Hematopoietic multipotent progenitor cell treated with erythropoietin and hydrocortisone succinate and interleukin-3 and kit ligand, for 17 days (in vitro differentiated cells): ENCODE measurements at regions not wholly inside any gene's neighbourhood (a gene's known extent, or its start where the extent isn't known, plus 50 kb on each side); places are given as distances from the start of the nearest gene placed in this dataset.
"Not testable (repeated sequence)": the region's sequence is repeated elsewhere in the genome, so short reads cannot be mapped to it uniquely, and the experiment has no call there.

Experiments used
- DNase-seq: peaks from one replicate; pipeline ENCODE4 v3.0.0-alpha.2; 2015; ENCODE audit warnings: low spot score

GRCh38 chrX:39672405-39672804 lies 425.4 kb downstream of the BCOR start:
- no peak for DNase-seq

- DNase-seq: no peak
Observed at GRCh38 chrX:39674490-39675161, 423.1 kb downstream of the BCOR start.

- DNase-seq: no peak
Observed at GRCh38 chrX:39675162-39675553, 422.6 kb downstream of the BCOR start.

GRCh38 chrX:39675619-39676018 lies 422.1 kb downstream of the BCOR start:
- DNase-seq: no peak

GRCh38 chrX:39676434-39676833 lies 421.3 kb downstream of the BCOR start:
- DNase-seq: no peak

- DNase-seq: no peak
Observed at GRCh38 chrX:39677585-39677977, 420.2 kb downstream of the BCOR start.

GRCh38 chrX:39677978-39678791 lies 419.6 kb downstream of the BCOR start:
- no peak for DNase-seq

- no peak for DNase-seq
Observed at GRCh38 chrX:39678914-39679313, 418.8 kb downstream of the BCOR start.

GRCh38 chrX:39679497-39680157 lies 418.1 kb downstream of the BCOR start:
- no peak for DNase-seq

- DNase-seq: no peak
Observed at GRCh38 chrX:39681885-39682284, 415.9 kb downstream of the BCOR start.

GRCh38 chrX:39682778-39683177 lies 415.0 kb downstream of the BCOR start:
- DNase-seq: no peak

GRCh38 chrX:39688219-39688575 lies 409.6 kb downstream of the BCOR start:
- DNase-seq: no peak

- peak; percentile 3 for DNase-seq
Observed at GRCh38 chrX:39688576-39689375, 409.0 kb downstream of the BCOR start.

GRCh38 chrX:39689376-39690104 lies 408.2 kb downstream of the BCOR start:
- DNase-seq: no peak

- no peak for DNase-seq
Observed at GRCh38 chrX:39690541-39691415, 407.0 kb downstream of the BCOR start.

- no peak for DNase-seq
Observed at GRCh38 chrX:39691724-39692123, 406.0 kb downstream of the BCOR start.

- no peak for DNase-seq
Observed at GRCh38 chrX:39692796-39693195, 405.0 kb downstream of the BCOR start.

- DNase-seq: peak; percentile 4
Observed at GRCh38 chrX:39693298-39693697, 404.5 kb downstream of the BCOR start.

GRCh38 chrX:39702636-39703035 lies 395.1 kb downstream of the BCOR start:
- not testable (repeated sequence) for DNase-seq

- no peak for DNase-seq
Observed at GRCh38 chrX:39703307-39703706, 394.5 kb downstream of the BCOR start.

- DNase-seq: no peak
Observed at GRCh38 chrX:39704590-39704989, 393.2 kb downstream of the BCOR start.
